ENCODE measurements at regions not wholly inside any gene's neighbourhood (a gene's known extent, or its start where the extent isn't known, plus 50 kb on each side); places are given as distances from the start of the nearest gene placed in this dataset.
"Not testable (repeated sequence)": the region's sequence is repeated elsewhere in the genome, so short reads cannot be mapped to it uniquely, and the experiment has no call there.

GRCh38 chr2:111381530-111382306, 261.0 kb downstream of the BCL2L11 start:
- not testable (repeated sequence) for H2AFZ ChIP-seq (ENCODE audit: insufficient read depth, low read length, poor library complexity); H4K8ac ChIP-seq (ENCODE audit: low read depth, low read length); DNase-seq; H3K9me3 ChIP-seq (ENCODE audit: insufficient read depth, low read depth, low read length); H3K9ac ChIP-seq (ENCODE audit: low read length); H2BK120ac ChIP-seq (ENCODE audit: insufficient read depth, low read length, poor library complexity); H3K4me2 ChIP-seq (ENCODE audit: low read length); H4K91ac ChIP-seq (ENCODE audit: low read depth, low read length); H3K79me1 ChIP-seq (ENCODE audit: low read length); H3K4me3 ChIP-seq (ENCODE audit: low read depth, low read length); H3K27me3 ChIP-seq (ENCODE audit: insufficient read depth, low read length); H3K36me3 ChIP-seq (ENCODE audit: control insufficient read depth in 1 of 2, insufficient read depth in 2 of 2, low read length in 2 of 2); H3K27ac ChIP-seq (ENCODE audit: low read depth, low read length); H4K12ac ChIP-seq (ENCODE audit: low read depth, low read length); H3K4me1 ChIP-seq (ENCODE audit: control insufficient read depth in 1 of 2, insufficient read depth in 2 of 2, low read length in 2 of 2); H3K23ac ChIP-seq (ENCODE audit: low read length); H2BK5ac ChIP-seq (ENCODE audit: low read depth, low read length, poor library complexity); H2AK5ac ChIP-seq (ENCODE audit: low read length); H3K18ac ChIP-seq (ENCODE audit: low read length); H3K14ac ChIP-seq (ENCODE audit: low read length); H3K79me2 ChIP-seq (ENCODE audit: control insufficient read depth, insufficient read depth, low read length, poor library complexity); H2BK12ac ChIP-seq (ENCODE audit: low read length); H3K4ac ChIP-seq (ENCODE audit: low read depth, low read length)
- WGBS (ENCODE audit: extremely low coverage, insufficient coverage, insufficient read length) = no CpG with 5 or more reads among the region's 11 CpGs

- H3K14ac ChIP-seq (ENCODE audit: low read length); H3K79me2 ChIP-seq (ENCODE audit: control insufficient read depth, insufficient read depth, low read length, poor library complexity); H3K9ac ChIP-seq (ENCODE audit: low read length); H3K4me2 ChIP-seq (ENCODE audit: low read length); H3K4me3 ChIP-seq (ENCODE audit: low read depth, low read length); H3K23ac ChIP-seq (ENCODE audit: low read length); H4K8ac ChIP-seq (ENCODE audit: low read depth, low read length); H2BK120ac ChIP-seq (ENCODE audit: insufficient read depth, low read length, poor library complexity); H2AK5ac ChIP-seq (ENCODE audit: low read length); H3K79me1 ChIP-seq (ENCODE audit: low read length); H4K91ac ChIP-seq (ENCODE audit: low read depth, low read length); H3K18ac ChIP-seq (ENCODE audit: low read length); H2AFZ ChIP-seq (ENCODE audit: insufficient read depth, low read length, poor library complexity); H3K27me3 ChIP-seq (ENCODE audit: insufficient read depth, low read length); H3K36me3 ChIP-seq (ENCODE audit: control insufficient read depth in 1 of 2, insufficient read depth in 2 of 2, low read length in 2 of 2); H2BK5ac ChIP-seq (ENCODE audit: low read depth, low read length, poor library complexity); H2BK12ac ChIP-seq (ENCODE audit: low read length); H4K12ac ChIP-seq (ENCODE audit: low read depth, low read length); H3K27ac ChIP-seq (ENCODE audit: low read depth, low read length); H3K4ac ChIP-seq (ENCODE audit: low read depth, low read length); DNase-seq; H3K9me3 ChIP-seq (ENCODE audit: insufficient read depth, low read depth, low read length); H3K4me1 ChIP-seq (ENCODE audit: control insufficient read depth in 1 of 2, insufficient read depth in 2 of 2, low read length in 2 of 2): not testable (repeated sequence)
- WGBS (ENCODE audit: extremely low coverage, insufficient coverage, insufficient read length) = no CpG with 5 or more reads among the region's 3 CpGs
These were observed 261.8 kb downstream of the BCL2L11 start for GRCh38 chr2:111382507-111382906.

- H4K12ac ChIP-seq (ENCODE audit: low read depth, low read length); H3K36me3 ChIP-seq (ENCODE audit: control insufficient read depth in 1 of 2, insufficient read depth in 2 of 2, low read length in 2 of 2); H3K23ac ChIP-seq (ENCODE audit: low read length); H3K79me1 ChIP-seq (ENCODE audit: low read length); H2BK120ac ChIP-seq (ENCODE audit: insufficient read depth, low read length, poor library complexity); H4K91ac ChIP-seq (ENCODE audit: low read depth, low read length); H2BK5ac ChIP-seq (ENCODE audit: low read depth, low read length, poor library complexity); H3K9me3 ChIP-seq (ENCODE audit: insufficient read depth, low read depth, low read length); H3K9ac ChIP-seq (ENCODE audit: low read length); H2AFZ ChIP-seq (ENCODE audit: insufficient read depth, low read length, poor library complexity); H3K27ac ChIP-seq (ENCODE audit: low read depth, low read length); DNase-seq; H4K8ac ChIP-seq (ENCODE audit: low read depth, low read length); H3K79me2 ChIP-seq (ENCODE audit: control insufficient read depth, insufficient read depth, low read length, poor library complexity); H3K4me1 ChIP-seq (ENCODE audit: control insufficient read depth in 1 of 2, insufficient read depth in 2 of 2, low read length in 2 of 2); H3K4me3 ChIP-seq (ENCODE audit: low read depth, low read length); H3K18ac ChIP-seq (ENCODE audit: low read length); H3K14ac ChIP-seq (ENCODE audit: low read length); H3K27me3 ChIP-seq (ENCODE audit: insufficient read depth, low read length); H3K4me2 ChIP-seq (ENCODE audit: low read length); H2AK5ac ChIP-seq (ENCODE audit: low read length); H3K4ac ChIP-seq (ENCODE audit: low read depth, low read length); H2BK12ac ChIP-seq (ENCODE audit: low read length): not testable (repeated sequence)
- no CpG with 5 or more reads among the region's 12 CpGs for WGBS (ENCODE audit: extremely low coverage, insufficient coverage, insufficient read length)
These were observed 262.6 kb downstream of the BCL2L11 start for GRCh38 chr2:111383311-111383710.

- H3K9me3 ChIP-seq (ENCODE audit: insufficient read depth, low read depth, low read length); H3K4me1 ChIP-seq (ENCODE audit: control insufficient read depth in 1 of 2, insufficient read depth in 2 of 2, low read length in 2 of 2); DNase-seq; H2BK120ac ChIP-seq (ENCODE audit: insufficient read depth, low read length, poor library complexity); H3K27ac ChIP-seq (ENCODE audit: low read depth, low read length); H3K36me3 ChIP-seq (ENCODE audit: control insufficient read depth in 1 of 2, insufficient read depth in 2 of 2, low read length in 2 of 2); H3K4me3 ChIP-seq (ENCODE audit: low read depth, low read length); H3K18ac ChIP-seq (ENCODE audit: low read length); H3K4ac ChIP-seq (ENCODE audit: low read depth, low read length); H2AK5ac ChIP-seq (ENCODE audit: low read length); H3K27me3 ChIP-seq (ENCODE audit: insufficient read depth, low read length); H2AFZ ChIP-seq (ENCODE audit: insufficient read depth, low read length, poor library complexity); H3K23ac ChIP-seq (ENCODE audit: low read length); H4K12ac ChIP-seq (ENCODE audit: low read depth, low read length); H3K79me1 ChIP-seq (ENCODE audit: low read length); H3K14ac ChIP-seq (ENCODE audit: low read length); H2BK5ac ChIP-seq (ENCODE audit: low read depth, low read length, poor library complexity); H4K91ac ChIP-seq (ENCODE audit: low read depth, low read length); H4K8ac ChIP-seq (ENCODE audit: low read depth, low read length); H2BK12ac ChIP-seq (ENCODE audit: low read length); H3K4me2 ChIP-seq (ENCODE audit: low read length); H3K9ac ChIP-seq (ENCODE audit: low read length); H3K79me2 ChIP-seq (ENCODE audit: control insufficient read depth, insufficient read depth, low read length, poor library complexity): not testable (repeated sequence)
- WGBS (ENCODE audit: extremely low coverage, insufficient coverage, insufficient read length) = no CpG with 5 or more reads among the region's 8 CpGs
These were observed 264.7 kb downstream of the BCL2L11 start for GRCh38 chr2:111385226-111385957.
